AG08396 (cell line): ENCODE measurements at regions not wholly inside any gene's neighbourhood (a gene's known extent, or its start where the extent isn't known, plus 50 kb on each side); places are given as distances from the start of the nearest gene placed in this dataset.
A peak's percentile ranks its signal among the peaks of the same experiment; 100 is the strongest.
"Not testable (repeated sequence)": the region's sequence is repeated elsewhere in the genome, so short reads cannot be mapped to it uniquely, and the experiment has no call there.

Source experiments
- DNase-seq: peaks from one replicate; pipeline ENCODE4 v3.0.0; 2012; ENCODE audit warnings: low spot score, mixed read lengths

DNA sequence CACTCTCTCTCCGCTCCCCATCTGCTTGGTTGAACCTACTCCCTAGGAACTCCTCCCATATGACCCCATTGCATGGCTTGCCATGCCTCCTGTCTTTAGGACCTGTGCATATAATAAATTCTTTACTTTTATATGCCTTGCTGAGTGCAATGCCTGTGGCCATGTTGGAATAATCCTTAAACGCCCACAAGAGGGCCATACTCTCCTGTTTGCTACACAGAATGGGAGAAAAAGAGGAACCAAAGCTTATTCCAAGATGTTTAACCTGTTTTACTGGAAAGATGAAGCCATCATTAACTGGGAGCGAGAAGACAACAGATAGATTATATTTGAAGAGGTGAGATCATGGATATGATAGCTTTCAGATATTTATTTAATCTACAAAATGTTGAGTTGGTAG, 1097.8 kb downstream of the NAALADL2 start:
- no peak for DNase-seq

DNA sequence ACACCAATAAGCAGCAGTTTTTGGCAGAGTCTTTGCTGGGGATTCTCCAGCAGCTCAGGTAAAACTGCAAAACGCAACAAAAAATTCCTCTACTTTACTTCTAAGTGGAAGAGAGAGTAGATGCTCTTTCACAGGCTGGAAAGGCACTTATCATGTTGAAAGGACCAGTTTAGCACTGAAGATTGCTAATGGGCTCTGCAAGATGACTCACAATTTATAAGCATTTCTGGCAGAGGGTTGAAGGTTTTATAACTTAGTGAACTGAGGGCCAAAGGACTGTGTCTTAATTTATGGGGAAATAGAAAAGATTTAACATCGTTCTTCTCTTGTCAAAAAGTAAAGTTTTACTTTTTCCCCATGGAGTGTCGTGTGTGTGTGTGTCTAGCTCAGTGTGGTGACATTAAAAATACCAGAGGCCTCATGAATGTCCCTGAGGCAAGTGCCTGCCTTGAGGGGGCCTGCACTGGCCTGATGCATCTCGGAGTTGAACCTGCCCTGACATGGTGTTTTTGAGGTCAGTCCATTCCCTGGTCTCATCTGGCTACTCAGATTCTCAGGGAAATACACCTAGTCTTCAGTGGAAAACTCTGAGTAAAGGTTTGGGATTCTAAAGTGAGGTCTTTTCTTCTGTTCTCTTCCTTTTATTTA, 1092.0 kb downstream of the NAALADL2 start:
- peak; percentile 15 for DNase-seq

DNA sequence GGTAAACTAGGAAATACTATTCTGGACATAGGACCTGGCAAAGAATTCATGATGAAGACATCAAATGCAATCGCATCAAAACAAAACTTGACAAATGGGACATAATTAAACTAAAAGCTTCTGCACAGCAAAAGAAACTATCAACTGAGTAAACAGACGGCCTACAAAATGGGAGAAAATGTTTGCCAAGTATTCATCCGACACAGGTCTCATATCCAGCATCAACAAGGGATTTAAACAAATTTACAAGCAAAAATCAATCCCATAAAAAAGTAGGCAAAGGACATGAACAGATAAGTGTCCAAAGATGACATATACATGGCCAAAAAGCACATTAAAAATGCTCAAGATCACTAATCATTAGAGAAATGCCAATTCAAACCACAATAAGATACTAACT, 1088.9 kb downstream of the NAALADL2 start:
- DNase-seq, result no peak

DNA sequence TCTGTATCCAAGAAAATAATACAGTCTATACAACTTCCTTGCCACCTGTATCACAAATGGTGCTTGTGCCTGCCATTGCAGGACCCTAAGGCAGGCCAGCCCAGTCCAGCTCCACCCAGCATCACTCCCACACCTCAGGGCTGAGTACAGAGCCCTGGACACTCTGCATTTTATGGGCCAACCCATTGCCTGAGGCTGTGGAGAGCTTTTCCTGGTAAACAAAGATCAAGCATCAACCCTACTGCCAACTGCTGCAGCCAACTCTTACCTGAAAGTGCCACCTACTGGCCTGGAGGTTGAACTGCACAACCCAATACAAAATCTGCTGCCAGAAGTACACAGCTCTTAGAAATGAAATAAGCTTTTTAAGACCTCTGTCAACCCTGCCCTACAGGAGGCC, 1082.2 kb downstream of the NAALADL2 start:
- no peak for DNase-seq

DNA sequence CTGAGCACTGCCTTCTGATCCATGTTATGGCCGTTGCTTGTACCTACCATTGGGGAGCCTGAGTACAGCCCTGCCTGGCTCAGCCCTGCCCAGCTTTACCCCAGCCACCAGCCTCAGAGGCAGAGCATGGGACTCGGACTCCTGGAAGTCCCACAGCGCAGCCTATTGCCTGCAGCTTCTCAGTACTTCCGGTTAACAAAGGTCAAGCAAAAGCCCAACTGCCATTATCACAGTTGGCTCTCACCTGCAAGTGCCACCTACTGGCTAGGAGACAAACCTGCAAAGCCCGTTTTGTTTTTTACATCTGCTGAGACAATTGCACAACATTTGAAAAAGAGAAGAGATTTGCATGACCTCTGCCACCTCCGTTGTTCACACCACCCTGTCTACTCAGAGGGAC, 1081.7 kb downstream of the NAALADL2 start:
- no peak for DNase-seq

DNA sequence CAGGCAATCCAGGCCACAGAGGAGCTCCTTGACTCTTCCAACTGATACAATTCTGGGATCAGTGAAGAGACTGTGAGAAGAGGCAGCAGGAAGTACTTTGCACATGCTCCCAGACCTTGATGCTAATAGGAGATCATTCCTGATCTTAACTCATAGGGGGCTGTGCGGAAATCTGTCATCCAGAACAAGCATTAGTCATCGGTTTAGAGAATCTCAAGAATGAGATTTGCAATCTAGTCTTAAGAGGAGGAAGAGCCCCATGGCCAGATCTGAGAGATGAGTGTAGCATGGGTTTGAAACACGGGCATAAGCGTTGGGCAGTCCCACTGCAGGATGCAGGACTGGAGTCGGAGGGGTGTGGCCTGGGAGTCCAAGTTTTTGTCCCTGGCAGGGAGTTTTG, 1081.1 kb downstream of the NAALADL2 start:
- peak; percentile 36 for DNase-seq

DNA sequence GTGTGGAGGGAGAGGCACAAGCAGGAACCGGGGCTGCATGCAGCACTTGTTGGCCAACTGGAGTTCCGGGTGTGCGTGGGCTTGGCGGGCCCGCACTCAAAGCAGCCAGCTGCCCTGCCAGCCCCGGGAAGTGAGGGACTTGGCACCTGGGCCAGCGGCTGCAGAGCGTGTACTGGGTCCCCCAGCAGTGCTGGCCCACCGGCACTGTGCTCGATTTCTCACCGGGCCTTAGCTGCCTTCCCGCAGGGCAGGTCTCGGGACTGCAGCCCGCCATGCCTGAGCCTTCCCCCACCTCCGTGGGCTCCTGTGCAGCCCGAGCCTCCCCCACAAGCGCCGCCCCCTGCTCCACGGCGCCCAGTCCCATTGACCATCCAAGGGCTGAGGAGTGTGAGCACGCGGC, 1078.2 kb downstream of the NAALADL2 start:
- DNase-seq, result not testable (repeated sequence)

DNA sequence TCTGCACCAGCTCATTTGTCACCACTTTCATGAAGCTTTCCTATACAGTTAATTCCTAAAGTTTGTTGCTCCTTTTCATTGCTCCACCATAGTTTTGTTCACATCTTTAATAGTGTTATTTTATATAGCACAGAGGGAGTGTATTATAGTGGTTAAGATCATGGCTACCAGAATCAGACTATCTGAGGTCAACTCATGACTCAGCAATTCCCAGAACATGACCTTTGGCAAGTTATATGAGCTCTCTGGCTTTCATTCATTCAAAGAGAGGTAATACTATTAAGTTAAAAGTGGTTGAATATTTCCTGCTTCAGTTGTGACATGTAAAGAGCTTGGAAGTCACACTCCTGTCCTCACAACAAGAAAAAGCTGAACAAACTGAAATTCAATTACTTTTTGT, 1073.5 kb downstream of the NAALADL2 start:
- DNase-seq, result peak; percentile 6

DNA sequence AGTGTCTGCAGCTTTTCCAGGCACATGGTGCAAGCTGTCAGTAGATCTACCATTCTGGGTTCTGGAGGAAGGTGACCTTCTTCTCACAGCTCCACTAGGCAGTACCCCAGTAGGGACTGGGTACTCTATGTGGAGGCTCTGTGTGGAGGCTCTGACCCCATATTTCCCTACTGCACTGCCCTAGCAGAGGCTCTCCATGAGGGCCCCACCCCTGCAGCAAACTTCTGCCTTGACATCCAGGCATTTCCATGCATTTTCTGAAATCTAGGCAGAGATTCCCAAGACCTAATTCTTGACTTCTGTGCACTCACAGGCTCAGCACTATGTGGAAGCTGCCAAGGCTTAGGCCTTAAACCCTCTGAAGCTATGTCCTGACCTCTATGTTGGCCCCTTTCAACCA, 1060.0 kb downstream of the NAALADL2 start:
- no peak for DNase-seq

DNA sequence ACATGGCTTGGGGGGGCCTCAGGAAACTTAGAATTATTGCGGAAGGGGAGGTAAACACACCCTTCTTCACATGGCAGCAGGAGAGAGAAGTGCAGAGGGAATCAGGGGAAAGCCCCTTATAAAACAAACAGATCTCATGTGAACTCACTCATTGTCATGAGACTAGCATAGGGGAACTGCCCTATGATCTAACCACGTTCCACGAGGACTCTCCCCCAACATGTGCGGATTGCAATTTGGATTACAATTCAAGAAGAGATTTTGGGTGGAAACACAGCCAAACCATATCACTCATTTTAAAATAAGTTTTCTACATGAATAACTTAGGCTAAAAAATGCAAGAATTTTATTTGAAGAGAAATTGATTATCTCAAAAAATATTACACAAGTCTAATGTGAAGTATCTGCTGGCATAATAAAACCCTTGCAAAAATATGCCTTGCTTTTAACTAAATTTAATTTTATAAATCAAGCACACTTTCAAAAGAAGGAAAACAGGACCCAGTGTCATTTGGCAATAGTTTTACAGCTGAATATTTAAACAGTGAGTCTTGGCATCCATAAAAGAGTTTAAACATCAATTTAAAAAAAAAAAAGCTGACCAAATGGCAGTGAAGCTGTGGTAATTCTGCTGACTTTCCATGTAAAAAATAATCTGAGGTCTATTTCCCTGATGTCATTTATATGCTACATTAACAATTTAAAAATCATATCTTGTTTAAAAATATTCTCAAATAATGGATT, 1057.2 kb downstream of the NAALADL2 start:
- no peak for DNase-seq

DNA sequence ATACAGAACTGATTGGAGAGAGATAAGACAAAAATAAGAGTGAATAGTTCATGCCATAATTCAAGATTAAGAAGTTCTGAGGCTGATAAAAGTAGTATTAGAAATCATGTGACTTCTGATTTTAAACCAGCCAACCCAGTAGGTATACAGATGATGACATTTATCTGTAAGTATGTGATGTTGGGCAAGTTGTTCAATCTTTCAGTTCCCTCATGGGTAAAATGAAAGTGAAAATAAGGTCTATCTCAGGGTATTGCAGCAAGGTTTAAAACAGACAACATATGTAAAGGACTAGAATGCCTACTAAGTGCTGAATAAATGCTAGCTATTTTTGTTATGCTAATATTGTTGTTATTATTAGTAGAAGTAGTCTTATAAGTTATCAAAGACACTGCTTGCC, 1055.7 kb downstream of the NAALADL2 start:
- DNase-seq, result no peak

DNA sequence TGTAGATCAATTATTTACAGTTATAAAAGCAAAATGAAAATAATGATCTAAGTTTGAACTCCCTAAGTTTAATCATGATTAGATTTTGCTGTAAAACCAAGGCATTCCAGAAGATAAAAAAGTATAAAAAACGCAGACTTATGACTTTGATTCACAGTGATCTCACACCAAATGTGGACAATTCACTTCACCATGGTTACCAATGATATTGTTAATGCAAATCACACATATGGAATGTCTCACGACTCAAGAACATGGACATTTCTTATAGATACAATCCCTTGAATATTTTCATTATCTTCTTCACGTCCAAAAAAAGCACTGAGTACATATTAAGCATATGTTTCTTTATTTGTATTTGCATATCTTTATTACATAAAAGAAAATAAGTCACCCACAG, 1054.2 kb downstream of the NAALADL2 start:
- DNase-seq, result no peak

DNA sequence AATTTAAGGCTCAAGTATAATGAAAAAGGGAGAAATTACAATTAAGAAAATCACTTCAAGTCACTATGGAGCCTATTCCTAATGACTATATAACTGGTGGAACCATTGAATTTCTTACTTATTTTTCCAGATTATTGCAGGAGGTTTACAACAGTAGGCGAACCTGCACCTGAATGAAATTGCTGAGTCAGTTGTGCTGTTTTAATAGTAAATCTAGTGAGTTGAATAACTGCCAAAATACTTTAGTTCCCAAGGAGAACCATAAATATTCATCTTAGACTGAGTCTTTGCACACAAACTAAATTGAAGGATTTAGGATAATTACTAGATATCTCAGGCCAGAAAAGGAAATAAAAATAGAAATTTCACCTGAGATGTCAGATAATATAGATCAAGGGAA, 1052.8 kb downstream of the NAALADL2 start:
- DNase-seq, result no peak

DNA sequence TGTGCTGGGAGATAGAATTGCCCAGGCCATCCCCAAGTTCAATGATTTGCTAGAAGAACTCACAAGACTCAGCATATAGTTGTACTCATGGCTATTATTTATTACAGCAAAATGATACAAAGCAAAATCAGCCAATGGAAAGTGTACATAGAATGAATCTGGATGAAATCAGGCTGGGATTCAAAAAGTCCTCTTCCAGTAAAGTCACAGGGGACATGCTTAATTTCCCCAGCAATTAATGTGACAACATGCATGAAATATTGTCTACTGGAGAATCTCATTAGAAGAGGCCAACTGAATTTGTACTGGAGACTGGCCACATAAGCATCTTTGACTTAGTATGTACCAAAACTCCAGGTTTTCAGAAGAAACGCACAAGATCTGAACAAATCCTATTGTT, 1043.1 kb downstream of the NAALADL2 start:
- no peak for DNase-seq

DNA sequence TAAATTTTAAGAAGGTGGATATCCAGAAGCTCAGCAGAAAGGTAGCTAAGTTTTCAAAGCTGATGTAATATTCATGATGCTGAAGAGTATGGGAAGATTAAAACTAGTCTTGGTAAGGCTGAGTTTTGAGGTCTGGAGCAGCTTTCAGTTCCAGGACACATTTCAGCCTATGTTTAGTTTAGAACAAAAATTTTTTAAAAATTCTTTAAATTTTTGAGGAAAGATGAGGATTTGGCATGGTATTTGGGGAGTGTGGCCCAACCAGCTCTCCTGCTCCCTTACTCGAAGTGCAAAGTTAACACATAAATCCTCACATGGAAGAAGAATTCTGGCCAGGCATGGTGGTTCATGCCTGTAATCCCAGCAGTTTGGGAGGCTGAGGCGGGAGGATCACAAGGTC, 1039.1 kb downstream of the NAALADL2 start:
- no peak for DNase-seq

DNA sequence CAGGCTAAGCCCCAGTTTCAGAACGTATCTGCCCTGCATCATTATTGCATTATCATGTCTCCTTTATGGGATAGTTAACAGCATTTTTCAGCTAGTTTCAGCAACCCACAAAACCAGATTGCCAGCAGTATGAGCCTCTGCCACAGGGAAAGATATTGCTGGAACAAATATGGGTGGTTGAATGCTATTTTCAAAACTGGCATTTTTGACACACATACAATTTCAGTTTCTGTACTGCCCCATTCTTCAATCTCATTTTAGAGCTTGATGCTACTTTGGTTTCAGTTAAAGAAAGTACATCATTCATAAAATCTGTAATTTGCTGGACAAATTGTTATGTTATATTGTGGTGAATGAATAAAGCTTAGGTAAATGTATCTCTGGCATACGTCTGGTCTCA, 1037.5 kb downstream of the NAALADL2 start:
- DNase-seq, result no peak

DNA sequence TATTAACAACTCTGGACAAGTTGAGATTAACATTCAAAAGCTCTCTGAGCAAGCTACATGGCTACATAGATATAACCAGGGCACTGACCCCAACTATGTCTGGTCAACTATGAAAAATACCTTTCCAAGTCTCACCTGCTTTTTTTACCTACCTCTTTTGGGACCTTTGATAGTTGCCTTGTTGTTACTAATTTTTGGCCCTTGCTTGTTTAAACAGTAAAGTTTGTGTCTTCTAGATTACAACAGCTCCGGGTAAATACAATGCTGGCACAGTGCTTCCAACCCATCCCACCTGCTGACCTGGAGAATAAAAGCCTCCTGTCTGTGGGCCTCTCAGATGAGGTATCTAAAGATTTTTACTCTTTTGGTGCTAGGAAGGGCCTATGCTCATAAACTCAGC, 1036.6 kb downstream of the NAALADL2 start:
- no peak for DNase-seq

DNA sequence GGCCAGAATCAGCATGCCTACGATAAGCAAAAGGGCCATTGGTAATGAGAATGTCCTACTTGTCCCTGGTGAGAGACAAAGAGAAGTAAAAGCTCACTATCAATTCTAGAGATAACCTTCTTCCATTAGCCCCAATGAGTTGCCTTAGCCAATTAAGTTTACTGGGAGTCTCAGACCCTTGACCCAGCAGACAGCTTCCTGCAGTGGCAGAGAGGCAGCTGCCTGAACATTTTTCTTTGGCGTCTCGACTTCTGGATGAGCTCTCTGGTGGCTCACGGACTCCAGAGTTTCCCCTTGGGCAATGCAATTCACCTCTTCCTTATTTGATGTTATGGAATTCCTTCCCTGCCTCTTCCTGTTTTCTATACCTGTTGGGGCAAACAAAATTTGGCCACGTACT, 1034.4 kb downstream of the NAALADL2 start:
- DNase-seq, result no peak

DNA sequence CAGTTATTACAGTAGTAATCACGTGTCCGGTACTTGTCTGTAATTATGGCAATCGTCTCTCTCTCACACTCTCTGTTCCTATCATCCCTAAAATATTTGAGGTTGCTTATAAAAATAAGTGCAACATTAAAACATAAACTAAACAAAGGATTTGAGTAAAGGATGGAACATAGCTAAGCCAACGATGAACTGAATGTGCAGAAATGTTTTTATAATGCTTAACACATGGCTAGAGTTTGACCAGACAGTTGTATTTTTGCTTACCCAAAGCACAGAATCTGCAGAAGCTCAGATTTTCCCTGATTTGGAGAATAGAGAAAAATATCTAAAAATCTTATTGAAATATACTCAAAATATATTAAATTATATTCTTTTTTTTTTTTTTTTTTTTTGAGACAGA, 1030.9 kb downstream of the NAALADL2 start:
- DNase-seq, result no peak

DNA sequence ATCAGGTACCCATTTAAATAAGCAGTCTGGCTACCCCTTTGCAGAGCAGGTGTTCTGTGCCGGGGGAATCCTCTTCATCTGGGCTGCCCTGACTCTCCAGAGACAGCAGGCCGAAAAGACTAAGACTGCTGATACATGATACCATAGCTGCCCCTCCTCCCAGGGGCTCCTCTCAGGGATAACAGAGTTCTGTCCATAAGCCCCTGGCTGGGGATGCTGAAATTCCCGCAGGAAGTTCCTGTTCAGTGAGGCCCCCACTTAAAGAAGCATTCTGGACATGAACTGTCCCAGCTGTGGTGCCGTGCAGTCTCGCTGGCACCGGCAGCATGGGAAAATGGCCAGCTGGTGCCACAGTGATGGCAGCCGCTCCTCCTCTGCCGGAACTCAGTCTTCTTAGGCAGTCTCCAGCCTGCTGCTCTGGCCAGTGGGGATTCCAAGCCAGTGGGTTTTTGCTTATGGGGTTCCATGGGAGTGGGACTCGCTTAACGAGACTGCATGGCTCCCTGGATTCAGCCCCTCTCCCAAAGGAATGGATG, 1026.2 kb downstream of the NAALADL2 start:
- DNase-seq, result no peak

DNA sequence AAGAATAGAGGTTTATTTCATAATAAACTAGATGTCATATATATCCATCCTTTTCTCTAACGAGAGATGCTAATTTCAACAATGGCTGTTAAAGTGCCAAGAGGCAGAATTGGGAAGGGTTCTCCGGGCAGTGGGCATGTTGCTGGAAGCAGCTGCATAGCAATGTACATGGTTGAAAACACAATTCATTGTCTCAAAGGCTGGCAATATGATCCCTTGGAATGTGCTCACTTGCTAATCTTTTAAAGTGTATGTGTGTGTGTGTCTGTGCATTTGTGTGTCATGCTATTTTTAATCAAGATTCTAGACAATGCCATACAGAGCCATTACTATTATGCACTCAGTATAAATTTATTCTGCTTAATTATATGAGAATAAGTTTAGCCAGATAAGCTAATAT, 1020.3 kb downstream of the NAALADL2 start:
- no peak for DNase-seq

DNA sequence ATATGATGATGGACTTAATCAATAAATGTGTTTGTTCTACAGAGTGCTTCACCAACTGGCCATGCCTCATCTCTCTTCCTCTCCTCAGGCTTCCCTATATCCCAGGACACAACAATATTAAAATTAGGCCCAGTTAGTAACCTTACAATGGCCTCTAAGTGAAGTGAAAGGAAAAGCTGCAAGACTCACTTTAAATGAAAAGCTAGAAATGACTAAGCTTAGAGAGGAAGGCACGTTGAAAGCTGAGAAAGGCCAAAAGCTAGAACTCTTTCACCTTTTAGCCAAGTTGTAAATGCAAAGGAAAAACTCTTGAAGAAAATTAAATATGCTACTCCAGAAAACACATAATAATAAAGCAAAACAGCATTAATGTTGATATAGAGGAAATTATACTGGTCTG, 1010.3 kb downstream of the NAALADL2 start:
- DNase-seq, result no peak

DNA sequence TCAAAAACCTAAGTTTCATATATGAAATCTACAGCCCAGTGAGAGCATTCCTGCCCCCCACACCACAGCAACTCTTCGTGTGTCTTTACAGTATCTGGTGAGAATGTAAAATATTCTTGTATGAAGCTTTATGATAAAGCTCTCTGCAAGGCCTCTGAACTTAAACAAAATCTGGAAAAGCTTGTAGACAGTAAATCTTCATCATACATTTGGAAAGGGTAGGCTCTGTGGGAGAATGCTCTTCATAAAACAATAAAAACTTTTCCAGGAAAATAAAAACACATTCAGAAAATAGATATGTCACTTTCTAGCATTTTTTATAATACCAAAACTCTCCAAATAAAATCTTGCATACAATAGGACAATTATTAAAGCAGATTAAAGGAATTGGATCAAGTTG, 1009.5 kb downstream of the NAALADL2 start:
- DNase-seq, result no peak

DNA sequence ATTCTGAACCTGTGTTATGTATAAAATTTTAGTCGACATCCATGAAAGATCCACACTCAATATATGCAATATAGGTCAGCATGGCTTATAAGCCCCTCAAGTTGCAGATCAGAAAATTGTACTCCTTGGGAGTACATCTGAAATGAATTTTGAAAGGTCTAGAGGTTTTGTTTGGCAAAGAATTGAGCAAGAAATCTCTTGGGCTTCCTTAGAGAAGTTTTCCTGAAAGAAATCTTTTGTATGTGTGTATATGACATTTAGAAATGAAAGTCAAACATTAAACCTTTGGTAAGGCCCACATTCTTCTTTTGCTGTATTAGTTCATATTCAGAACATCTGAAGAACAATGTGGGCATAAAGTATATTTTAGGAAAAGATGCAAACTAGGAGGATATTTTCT, 1006.6 kb downstream of the NAALADL2 start:
- no peak for DNase-seq
